ENCODE measurements at regions not wholly inside any gene's neighbourhood (a gene's known extent, or its start where the extent isn't known, plus 50 kb on each side); places are given as distances from the start of the nearest gene placed in this dataset.
A peak's percentile ranks its signal among the peaks of the same experiment; 100 is the strongest.

- no peak for DNase-seq (ENCODE audit: low read depth)
- no peak overlapping the region for H3K9ac ChIP-seq (ENCODE audit: low read length)
- no peaks in the 10 kb centered on the region for H3K27me3 ChIP-seq (replicated peaks; ENCODE audit: control insufficient read depth, insufficient read depth, low read length)
- H3K4me1 ChIP-seq (ENCODE audit: control insufficient read depth, insufficient read depth, low read length): no peaks in the 10 kb centered on the region
- H3K36me3 ChIP-seq (ENCODE audit: control insufficient read depth, insufficient read depth, low read length, severe bottlenecking): no peaks in the 10 kb centered on the region
- peaks cover 8% of the 10 kb centered on the region for H3K9me3 ChIP-seq (ENCODE audit: control insufficient read depth, low read length)
- no peak overlapping the region for H3K4me3 ChIP-seq (ENCODE audit: low read length)
Measured at GRCh38 chr5:74120585-74120984, 494.6 kb downstream of the ARHGEF28 start.

GRCh38 chr5:74118071-74118470 lies 492.1 kb downstream of the ARHGEF28 start:
- Histone ChIP-seq H3K4me3 (ENCODE audit: low read length) (no peak overlapping the region), H3K27me3 (replicated peaks; ENCODE audit: control insufficient read depth, insufficient read depth, low read length) (no peaks in the 10 kb centered on the region), H3K36me3 (ENCODE audit: control insufficient read depth, insufficient read depth, low read length, severe bottlenecking) (no peaks in the 10 kb centered on the region), H3K9me3 (ENCODE audit: control insufficient read depth, low read length) (peaks cover 8% of the 10 kb centered on the region), H3K4me1 (ENCODE audit: control insufficient read depth, insufficient read depth, low read length) (no peaks in the 10 kb centered on the region), H3K9ac (ENCODE audit: low read length) (no peak overlapping the region)
- no peak for DNase-seq (ENCODE audit: low read depth)

- Histone ChIP-seq H3K27me3 (replicated peaks; ENCODE audit: control insufficient read depth, insufficient read depth, low read length) (no peaks in the 10 kb centered on the region), H3K9ac (ENCODE audit: low read length) (no peak overlapping the region), H3K36me3 (ENCODE audit: control insufficient read depth, insufficient read depth, low read length, severe bottlenecking) (no peaks in the 10 kb centered on the region), H3K9me3 (ENCODE audit: control insufficient read depth, low read length) (peaks cover 8% of the 10 kb centered on the region), H3K4me1 (ENCODE audit: control insufficient read depth, insufficient read depth, low read length) (no peaks in the 10 kb centered on the region), H3K4me3 (ENCODE audit: low read length) (no peak overlapping the region)
- no peak for DNase-seq (ENCODE audit: low read depth)
Measured at GRCh38 chr5:74116984-74117383, 491.0 kb downstream of the ARHGEF28 start.

- Histone ChIP-seq H3K4me1 (ENCODE audit: control insufficient read depth, insufficient read depth, low read length) (no peaks in the 10 kb centered on the region), H3K9me3 (ENCODE audit: control insufficient read depth, low read length) (peaks cover 8% of the 10 kb centered on the region), H3K27me3 (replicated peaks; ENCODE audit: control insufficient read depth, insufficient read depth, low read length) (no peaks in the 10 kb centered on the region), H3K4me3 (ENCODE audit: low read length) (no peak overlapping the region), H3K9ac (ENCODE audit: low read length) (no peak overlapping the region), H3K36me3 (ENCODE audit: control insufficient read depth, insufficient read depth, low read length, severe bottlenecking) (no peaks in the 10 kb centered on the region)
- DNase-seq (ENCODE audit: low read depth): no peak
Measured at GRCh38 chr5:74116266-74116665, 490.3 kb downstream of the ARHGEF28 start.

GRCh38 chr5:74113927-74114326 lies 487.9 kb downstream of the ARHGEF28 start:
- Histone ChIP-seq H3K9me3 (ENCODE audit: control insufficient read depth, low read length) (no peaks in the 10 kb centered on the region), H3K27me3 (replicated peaks; ENCODE audit: control insufficient read depth, insufficient read depth, low read length) (no peaks in the 10 kb centered on the region), H3K4me3 (ENCODE audit: low read length) (no peak overlapping the region), H3K4me1 (ENCODE audit: control insufficient read depth, insufficient read depth, low read length) (no peaks in the 10 kb centered on the region), H3K36me3 (ENCODE audit: control insufficient read depth, insufficient read depth, low read length, severe bottlenecking) (no peaks in the 10 kb centered on the region), H3K9ac (ENCODE audit: low read length) (no peak overlapping the region)
- no peak for DNase-seq (ENCODE audit: low read depth)

- DNase-seq (ENCODE audit: low read depth): no peak
- H3K36me3 ChIP-seq (ENCODE audit: control insufficient read depth, insufficient read depth, low read length, severe bottlenecking): no peaks in the 10 kb centered on the region
- H3K9ac ChIP-seq (ENCODE audit: low read length): no peak overlapping the region
- H3K27me3 ChIP-seq (replicated peaks; ENCODE audit: control insufficient read depth, insufficient read depth, low read length): no peaks in the 10 kb centered on the region
- peaks cover 4% of the 10 kb centered on the region for H3K4me1 ChIP-seq (ENCODE audit: control insufficient read depth, insufficient read depth, low read length)
- no peaks in the 10 kb centered on the region for H3K9me3 ChIP-seq (ENCODE audit: control insufficient read depth, low read length)
- no peak overlapping the region for H3K4me3 ChIP-seq (ENCODE audit: low read length)
Measured at GRCh38 chr5:74113196-74113540, 487.2 kb downstream of the ARHGEF28 start.

- DNase-seq (ENCODE audit: low read depth): no peak
- Histone ChIP-seq H3K9me3 (ENCODE audit: control insufficient read depth, low read length) (no peaks in the 10 kb centered on the region), H3K4me1 (ENCODE audit: control insufficient read depth, insufficient read depth, low read length) (peaks cover 10% of the 10 kb centered on the region), H3K9ac (ENCODE audit: low read length) (no peak overlapping the region), H3K27me3 (replicated peaks; ENCODE audit: control insufficient read depth, insufficient read depth, low read length) (no peaks in the 10 kb centered on the region), H3K4me3 (ENCODE audit: low read length) (no peak overlapping the region), H3K36me3 (ENCODE audit: control insufficient read depth, insufficient read depth, low read length, severe bottlenecking) (no peaks in the 10 kb centered on the region)
Measured at GRCh38 chr5:74112372-74113195, 486.6 kb downstream of the ARHGEF28 start.

GRCh38 chr5:74111764-74112163 lies 485.8 kb downstream of the ARHGEF28 start:
- peaks cover 13% of the 10 kb centered on the region for H3K4me1 ChIP-seq (ENCODE audit: control insufficient read depth, insufficient read depth, low read length)
- no peaks in the 10 kb centered on the region for H3K9me3 ChIP-seq (ENCODE audit: control insufficient read depth, low read length)
- H3K36me3 ChIP-seq (ENCODE audit: control insufficient read depth, insufficient read depth, low read length, severe bottlenecking): no peaks in the 10 kb centered on the region
- H3K27me3 ChIP-seq (replicated peaks; ENCODE audit: control insufficient read depth, insufficient read depth, low read length): no peaks in the 10 kb centered on the region
- no peak overlapping the region for H3K4me3 ChIP-seq (ENCODE audit: low read length)
- no peak overlapping the region for H3K9ac ChIP-seq (ENCODE audit: low read length)
- DNase-seq (ENCODE audit: low read depth): no peak

- no peak for DNase-seq (ENCODE audit: low read depth)
- Histone ChIP-seq H3K4me3 (ENCODE audit: low read length) (no peak overlapping the region), H3K27me3 (replicated peaks; ENCODE audit: control insufficient read depth, insufficient read depth, low read length) (no peaks in the 10 kb centered on the region), H3K4me1 (ENCODE audit: control insufficient read depth, insufficient read depth, low read length) (peaks cover 24% of the 10 kb centered on the region), H3K36me3 (ENCODE audit: control insufficient read depth, insufficient read depth, low read length, severe bottlenecking) (no peaks in the 10 kb centered on the region), H3K9ac (ENCODE audit: low read length) (no peak overlapping the region), H3K9me3 (ENCODE audit: control insufficient read depth, low read length) (no peaks in the 10 kb centered on the region)
Measured at GRCh38 chr5:74109344-74109743, 483.3 kb downstream of the ARHGEF28 start.

- no peaks in the 10 kb centered on the region for H3K27me3 ChIP-seq (replicated peaks; ENCODE audit: control insufficient read depth, insufficient read depth, low read length)
- peaks cover 24% of the 10 kb centered on the region for H3K4me1 ChIP-seq (ENCODE audit: control insufficient read depth, insufficient read depth, low read length)
- no peak overlapping the region for H3K9ac ChIP-seq (ENCODE audit: low read length)
- DNase-seq (ENCODE audit: low read depth): peak; percentile 16
- H3K36me3 ChIP-seq (ENCODE audit: control insufficient read depth, insufficient read depth, low read length, severe bottlenecking): no peaks in the 10 kb centered on the region
- H3K9me3 ChIP-seq (ENCODE audit: control insufficient read depth, low read length): no peaks in the 10 kb centered on the region
- H3K4me3 ChIP-seq (ENCODE audit: low read length): no peak overlapping the region
Measured at GRCh38 chr5:74107899-74108298, 481.9 kb downstream of the ARHGEF28 start.

- H3K36me3 ChIP-seq (ENCODE audit: control insufficient read depth, insufficient read depth, low read length, severe bottlenecking): no peaks in the 10 kb centered on the region
- H3K4me3 ChIP-seq (ENCODE audit: low read length): no peak overlapping the region
- peaks cover 4% of the 10 kb centered on the region for H3K27me3 ChIP-seq (replicated peaks; ENCODE audit: control insufficient read depth, insufficient read depth, low read length)
- H3K4me1 ChIP-seq (ENCODE audit: control insufficient read depth, insufficient read depth, low read length): peaks cover 24% of the 10 kb centered on the region
- H3K9me3 ChIP-seq (ENCODE audit: control insufficient read depth, low read length): no peaks in the 10 kb centered on the region
- DNase-seq (ENCODE audit: low read depth): no peak
- no peak overlapping the region for H3K9ac ChIP-seq (ENCODE audit: low read length)
Measured at GRCh38 chr5:74105126-74105780, 479.3 kb downstream of the ARHGEF28 start.

Measured in adipocyte (in vitro differentiated cells).